ENCODE measurements at regions not wholly inside any gene's neighbourhood (a gene's known extent, or its start where the extent isn't known, plus 50 kb on each side); places are given as distances from the start of the nearest gene placed in this dataset.

GRCh38 chr4:18881556-18881955, 860.0 kb upstream of the LCORL start:
- no peak for TF ChIP-seq CTCF (IDR thresholded peaks at IDR 0.05)
- no peak for TF ChIP-seq REST (IDR thresholded peaks at IDR 0.05; ENCODE audit: insufficient read depth in 1 of 2, low read depth in 2 of 2, low read length in 1 of 2)
- TF ChIP-seq SIN3A (IDR thresholded peaks at IDR 0.05; ENCODE audit: borderline replicate concordance, insufficient read depth, low read depth, low read length) = no peak
- TF ChIP-seq POLR2AphosphoS5 (IDR thresholded peaks at IDR 0.05; ENCODE audit: low read depth, low read length) = no peak
- TF ChIP-seq TCF7L2 (IDR thresholded peaks at IDR 0.05; ENCODE audit: low read depth, low read length) = no peak

Data from Panc1 (cell line).